HG03108 (cell line): ENCODE measurements at regions not wholly inside any gene's neighbourhood (a gene's known extent, or its start where the extent isn't known, plus 50 kb on each side); places are given as distances from the start of the nearest gene placed in this dataset.
"Not testable (repeated sequence)": the region's sequence is repeated elsewhere in the genome, so short reads cannot be mapped to it uniquely, and the experiment has no call there.

ENCODE experiments used
- ATAC-seq: cut with Tn5 transposase; IDR thresholded peaks from one replicate; pipeline ENCODE4 v1.9.1; 2021; ENCODE audit warnings: moderate library complexity; ENCODE audit not compliant: unreplicated experiment

- ATAC-seq = not testable (repeated sequence)
These were observed 122.6 kb upstream of the NBPF19 start for GRCh38 chr1:149352205-149352604.

- ATAC-seq = not testable (repeated sequence)
These were observed 120.3 kb upstream of the NBPF19 start for GRCh38 chr1:149354579-149354978.

DNA sequence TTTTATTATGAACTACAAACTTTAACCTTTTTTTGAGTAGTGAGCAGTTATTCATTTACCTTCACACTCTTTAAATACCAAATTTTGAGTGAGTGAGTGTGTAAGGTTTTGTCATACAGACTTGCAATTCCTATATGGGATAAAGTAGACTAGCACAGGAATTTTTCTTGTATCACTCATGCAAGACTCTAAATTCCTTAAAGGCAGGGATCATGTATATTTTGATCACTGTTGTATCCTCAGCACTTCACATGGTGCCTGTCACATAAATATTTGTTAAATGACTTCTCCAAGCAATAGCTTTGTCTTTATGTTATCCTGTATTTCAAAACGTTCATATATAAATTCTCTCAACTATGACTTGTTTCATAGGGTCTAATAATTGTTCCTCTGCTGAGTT, 119.1 kb upstream of the NBPF19 start:
- ATAC-seq = not testable (repeated sequence)

DNA sequence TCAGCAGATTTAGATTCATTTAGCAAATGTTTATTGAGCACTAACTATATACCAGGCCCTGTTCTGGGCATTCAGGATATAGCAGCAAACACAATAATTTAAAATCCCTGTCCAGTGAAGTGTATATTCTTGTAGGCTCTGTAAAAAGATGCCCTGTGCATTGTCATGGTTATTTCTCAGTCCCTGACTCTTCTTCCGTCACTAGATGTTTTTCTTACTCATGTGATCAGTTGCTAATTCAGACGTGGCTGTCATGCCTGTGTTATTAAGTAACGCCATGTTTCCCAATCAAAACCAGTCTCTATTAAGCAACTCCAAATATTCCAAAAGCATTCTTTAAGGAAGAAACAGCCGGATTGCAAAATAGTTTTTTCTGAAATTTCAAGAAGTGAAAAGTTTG, 118.7 kb upstream of the NBPF19 start:
- not testable (repeated sequence) for ATAC-seq

- ATAC-seq = not testable (repeated sequence)
These were observed 114.5 kb upstream of the NBPF19 start for GRCh38 chr1:149360351-149360750.

DNA sequence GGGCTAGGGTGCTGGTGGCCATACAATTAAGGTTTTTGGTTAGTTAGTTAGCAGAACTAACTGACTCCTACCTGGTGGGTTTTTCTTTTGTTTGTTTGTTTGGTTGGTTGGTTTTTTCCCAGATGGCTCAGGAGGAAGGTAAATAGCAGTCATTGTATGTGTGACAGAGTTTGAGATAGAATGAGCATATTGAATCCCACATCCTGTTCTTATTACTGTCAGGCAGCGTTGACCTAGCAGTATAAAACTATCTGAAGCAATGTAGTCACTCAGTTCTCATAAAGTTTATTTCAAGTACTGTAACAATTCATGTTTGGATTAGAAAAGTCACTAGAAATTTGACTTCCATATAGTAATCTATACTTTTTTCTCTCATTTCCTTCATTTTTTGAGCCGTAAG, 113.5 kb upstream of the NBPF19 start:
- ATAC-seq = not testable (repeated sequence)

GRCh38 chr1:149364188-149364981, 110.5 kb upstream of the NBPF19 start:
- not testable (repeated sequence) for ATAC-seq

GRCh38 chr1:149366402-149366801, 108.4 kb upstream of the NBPF19 start:
- not testable (repeated sequence) for ATAC-seq

DNA sequence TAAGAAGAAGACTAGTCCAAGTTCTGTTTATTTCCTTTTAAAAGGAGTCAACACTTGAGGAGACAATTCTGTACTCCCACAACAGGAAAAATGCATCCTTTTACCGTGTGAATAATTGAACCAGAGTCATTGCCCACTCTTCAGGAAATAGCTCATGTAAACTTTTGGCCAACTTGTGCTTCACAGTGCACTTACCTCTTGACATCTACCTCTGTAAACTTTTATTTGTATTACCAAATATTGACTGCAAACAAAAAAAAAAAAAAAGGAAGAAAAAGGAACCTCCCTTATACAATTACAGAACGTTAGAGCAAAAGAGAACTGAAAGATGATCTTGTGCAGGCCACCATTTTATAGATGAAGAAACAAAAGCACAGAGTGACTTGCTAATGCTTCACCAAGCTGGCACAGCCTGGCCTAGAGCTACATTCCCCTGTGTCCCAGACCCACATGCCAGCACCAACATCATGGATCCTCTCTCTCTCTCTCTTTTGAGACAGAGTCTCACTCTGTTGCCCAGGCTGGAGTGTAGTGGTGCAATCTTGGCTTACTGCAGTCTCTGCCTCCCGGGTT, 107.3 kb upstream of the NBPF19 start:
- ATAC-seq = not testable (repeated sequence)

- ATAC-seq = not testable (repeated sequence)
These were observed 106.5 kb upstream of the NBPF19 start for GRCh38 chr1:149368337-149368736.

DNA sequence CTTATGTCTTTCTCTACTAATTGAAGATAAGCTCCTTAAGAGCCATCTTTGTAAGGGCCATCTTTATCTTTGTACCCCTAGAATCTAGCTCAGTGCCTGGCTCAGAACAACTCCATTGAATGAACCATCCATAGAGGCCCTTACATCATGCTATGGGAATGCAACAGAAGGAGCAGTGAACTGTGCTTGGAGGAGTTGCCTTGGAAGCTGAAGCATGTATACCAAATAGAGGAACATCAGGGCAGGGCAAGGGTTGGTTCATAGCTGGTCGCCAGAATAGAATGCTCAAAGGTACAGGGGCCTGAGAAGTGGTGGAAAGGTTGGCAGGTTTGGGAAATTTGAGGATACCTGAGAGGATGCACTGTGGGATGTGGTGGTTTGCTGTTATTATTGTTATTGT, 105.8 kb upstream of the NBPF19 start:
- ATAC-seq = not testable (repeated sequence)

DNA sequence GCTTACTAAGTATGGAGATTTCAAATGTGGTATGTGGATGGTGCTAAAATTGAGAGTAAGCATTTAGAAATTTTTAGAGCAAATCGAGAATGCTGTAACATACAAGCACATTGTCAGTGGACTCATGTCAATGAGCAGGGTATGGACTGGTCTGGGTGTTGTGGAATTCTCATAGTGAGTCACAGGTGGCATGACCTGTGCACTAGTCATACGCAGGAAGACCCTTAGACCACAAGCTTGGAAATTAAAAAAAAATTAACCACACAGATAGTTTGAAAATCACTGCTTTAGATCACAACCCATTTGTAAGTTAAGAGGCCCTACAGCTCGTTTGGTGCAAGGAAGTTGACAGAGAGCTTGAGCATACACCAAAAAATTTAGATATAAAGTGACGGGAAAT, 102.9 kb upstream of the NBPF19 start:
- not testable (repeated sequence) for ATAC-seq

GRCh38 chr1:149378462-149378861, 96.4 kb upstream of the NBPF19 start:
- ATAC-seq = not testable (repeated sequence)

- not testable (repeated sequence) for ATAC-seq
These were observed 84.5 kb upstream of the NBPF19 start for GRCh38 chr1:149390173-149390926.

GRCh38 chr1:149390931-149391330, 83.9 kb upstream of the NBPF19 start:
- not testable (repeated sequence) for ATAC-seq

DNA sequence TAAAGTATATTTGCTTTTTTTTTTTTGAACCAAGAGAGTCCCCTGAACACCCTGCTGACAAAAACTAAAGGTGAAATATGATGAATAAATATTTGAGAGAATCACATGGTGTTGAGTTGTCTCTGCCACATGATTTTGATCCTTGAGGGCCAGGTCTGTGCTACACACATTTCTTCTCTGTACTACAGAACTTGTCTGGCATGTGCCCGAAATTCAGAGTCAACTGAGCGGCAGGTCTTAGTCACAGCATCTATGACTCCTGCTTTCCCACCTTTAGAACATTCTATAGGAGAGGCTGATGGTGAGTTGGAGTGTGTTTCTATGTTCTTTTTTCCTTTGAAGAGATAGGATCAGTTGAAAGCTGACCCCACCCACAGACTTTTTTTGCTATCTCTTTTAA, 79.0 kb upstream of the NBPF19 start:
- not testable (repeated sequence) for ATAC-seq

DNA sequence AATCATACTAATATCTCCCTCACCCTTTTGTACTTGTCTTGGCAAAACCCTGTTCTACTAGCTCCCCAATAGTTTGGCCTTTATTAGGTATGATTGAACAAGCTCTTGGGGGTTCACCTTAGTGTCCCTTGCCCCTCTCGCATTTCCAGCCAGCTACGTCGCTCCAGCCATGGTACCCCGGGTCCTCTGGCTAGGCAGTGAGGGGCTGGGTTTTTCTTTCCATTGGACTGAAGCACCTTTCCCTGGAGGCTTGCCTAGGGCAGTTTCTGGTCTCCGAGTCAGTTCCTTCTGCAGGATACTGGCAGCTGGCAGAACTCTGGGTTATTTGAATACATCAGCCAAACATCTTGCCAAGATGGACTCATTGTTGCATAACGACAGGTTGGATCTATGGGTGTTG, 76.3 kb upstream of the NBPF19 start:
- ATAC-seq = not testable (repeated sequence)

DNA sequence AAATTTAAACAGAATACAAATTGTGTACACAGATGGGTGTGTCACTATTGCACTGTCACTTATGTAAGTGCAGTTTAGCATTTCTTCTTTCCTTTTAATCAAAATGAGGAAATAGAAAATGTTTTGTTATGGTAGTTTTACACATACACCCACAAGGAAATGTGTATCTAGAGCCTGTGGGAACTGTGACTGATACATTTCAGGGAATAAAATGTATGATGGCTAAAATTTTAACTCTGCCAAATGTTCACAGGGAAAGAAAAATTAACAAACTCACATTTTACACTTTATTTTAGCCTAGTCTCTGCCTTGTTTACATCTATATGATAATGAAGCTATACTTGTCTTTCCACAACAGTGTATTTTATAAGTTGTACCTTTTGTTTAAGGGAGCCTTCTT, 66.4 kb upstream of the NBPF19 start:
- not testable (repeated sequence) for ATAC-seq

- not testable (repeated sequence) for ATAC-seq
These were observed 59.5 kb upstream of the NBPF19 start for GRCh38 chr1:149415373-149415772.

- not testable (repeated sequence) for ATAC-seq
These were observed 56.1 kb upstream of the NBPF19 start for GRCh38 chr1:149418782-149419181.

DNA sequence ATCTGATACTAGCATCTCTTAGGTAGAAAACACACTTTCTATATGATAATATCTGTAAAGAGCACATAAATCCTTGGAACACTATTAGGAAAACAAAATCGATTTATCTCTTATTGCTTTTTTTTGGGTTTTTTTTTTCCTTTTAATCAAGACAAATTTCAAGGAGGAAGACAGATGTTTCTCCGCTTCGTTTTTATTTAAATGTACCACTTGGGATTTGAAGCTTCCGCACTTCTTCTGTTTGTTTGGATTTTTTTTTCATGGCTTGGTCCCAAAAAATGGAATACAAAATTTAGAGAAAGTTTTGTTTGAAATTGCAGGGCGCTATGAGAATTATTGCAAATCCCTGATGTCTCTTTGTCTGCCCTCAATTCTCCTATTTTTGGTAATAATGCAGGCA, 51.7 kb upstream of the NBPF19 start:
- not testable (repeated sequence) for ATAC-seq
